Activated effector memory CD4-positive, alpha-beta T cell treated with Interleukin-2 at 50 U/mL for 16 hours (primary cell): ENCODE measurements at regions not wholly inside any gene's neighbourhood (a gene's known extent, or its start where the extent isn't known, plus 50 kb on each side); places are given as distances from the start of the nearest gene placed in this dataset.

Experiments used
- DNase-seq: peaks from one replicate; pipeline ENCODE4 v3.0.0-alpha.2; 2020

- no peak for DNase-seq
These were observed 281.7 kb upstream of the HDAC4 start for GRCh38 chr2:239682518-239682917.

DNA sequence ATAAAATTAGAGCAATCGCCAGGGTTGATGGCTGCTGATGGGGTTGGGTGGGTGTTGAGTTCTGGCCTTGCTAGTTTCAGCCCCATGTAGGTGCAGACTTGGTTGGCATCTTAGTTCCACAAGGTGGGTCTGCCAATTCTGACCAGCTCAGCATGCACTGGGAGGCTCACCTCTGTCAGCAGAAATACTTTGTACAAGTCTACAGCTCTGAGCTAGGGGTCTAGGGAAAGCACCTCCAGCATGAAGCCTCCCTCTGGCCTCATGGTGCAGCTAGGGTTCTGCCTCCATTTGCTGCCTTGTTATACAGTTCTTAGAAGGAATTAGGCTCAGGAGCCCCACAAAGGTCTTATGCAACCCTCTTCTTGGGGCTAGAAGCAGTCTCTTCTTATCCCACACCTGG lies 278.9 kb upstream of the HDAC4 start:
- DNase-seq = no peak

DNA sequence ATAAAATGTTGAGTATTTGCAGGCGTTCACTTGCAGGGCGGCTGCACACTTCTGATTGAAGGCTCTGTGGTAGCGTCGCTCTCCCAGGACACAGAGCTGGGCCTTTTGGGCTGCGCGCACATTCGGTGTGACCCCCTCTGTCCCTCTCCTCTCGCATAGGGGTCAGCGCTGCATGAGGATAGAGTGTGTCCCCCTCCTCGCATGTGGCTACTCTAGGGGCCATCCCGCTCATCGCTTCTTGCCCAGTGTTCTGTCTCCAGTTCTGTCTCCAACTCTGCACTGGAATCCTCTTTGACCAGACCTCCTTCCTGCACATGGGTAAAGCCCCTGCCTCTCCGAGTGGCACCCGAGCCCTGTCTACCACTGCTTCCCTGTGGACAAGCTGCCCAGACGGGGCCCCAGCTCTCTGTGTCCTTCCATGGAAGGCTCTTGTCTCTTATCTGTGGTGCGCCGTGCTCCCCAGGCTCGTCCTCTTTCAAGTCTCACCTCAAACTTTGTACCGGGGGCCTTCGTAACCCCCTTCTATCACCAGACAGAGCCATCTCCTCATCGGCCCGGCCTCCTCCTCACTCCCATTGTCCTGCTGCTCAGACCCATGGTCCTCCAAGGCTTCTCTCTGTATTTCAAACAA lies 278.0 kb upstream of the HDAC4 start:
- DNase-seq = no peak

- no peak for DNase-seq
These were observed 277.3 kb upstream of the HDAC4 start for GRCh38 chr2:239678186-239678490.

DNA sequence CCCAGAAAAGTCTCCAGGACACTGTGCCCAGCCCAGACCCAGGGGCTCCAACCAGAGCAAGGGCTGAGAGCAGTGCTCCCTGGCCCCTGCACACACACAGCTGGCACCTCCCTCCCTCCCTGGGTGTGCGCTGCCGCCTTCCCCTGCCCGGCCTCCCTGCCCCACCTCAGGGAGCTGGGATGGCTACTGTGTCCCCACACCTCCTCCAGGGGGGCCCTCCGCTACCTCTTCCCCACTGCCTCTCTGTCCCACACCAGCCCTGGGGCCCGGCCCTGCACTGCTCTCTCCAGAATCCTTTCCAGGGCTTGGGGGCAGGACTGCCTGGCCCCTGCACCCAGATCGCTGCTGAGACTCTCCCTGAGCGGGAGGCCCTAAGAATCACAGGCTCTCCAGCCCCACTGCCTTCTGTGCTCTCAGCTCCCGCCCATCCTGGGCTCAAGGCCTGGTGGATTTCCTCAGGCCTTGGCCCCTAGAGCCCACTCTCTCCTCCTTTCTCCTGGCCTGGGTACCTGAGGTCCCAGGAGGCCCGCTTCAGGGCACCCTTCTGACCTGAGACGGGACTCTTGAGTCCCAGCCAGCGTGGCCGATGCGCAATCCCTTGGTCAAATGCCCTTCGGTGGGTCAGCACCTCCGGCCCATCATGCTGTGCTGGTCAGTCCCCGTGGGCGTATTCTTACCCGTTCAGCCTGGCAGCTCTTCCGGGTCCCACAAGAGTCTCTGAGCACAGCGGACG lies 276.8 kb upstream of the HDAC4 start:
- no peak for DNase-seq

GRCh38 chr2:239676716-239677452 lies 276.1 kb upstream of the HDAC4 start:
- no peak for DNase-seq

DNA sequence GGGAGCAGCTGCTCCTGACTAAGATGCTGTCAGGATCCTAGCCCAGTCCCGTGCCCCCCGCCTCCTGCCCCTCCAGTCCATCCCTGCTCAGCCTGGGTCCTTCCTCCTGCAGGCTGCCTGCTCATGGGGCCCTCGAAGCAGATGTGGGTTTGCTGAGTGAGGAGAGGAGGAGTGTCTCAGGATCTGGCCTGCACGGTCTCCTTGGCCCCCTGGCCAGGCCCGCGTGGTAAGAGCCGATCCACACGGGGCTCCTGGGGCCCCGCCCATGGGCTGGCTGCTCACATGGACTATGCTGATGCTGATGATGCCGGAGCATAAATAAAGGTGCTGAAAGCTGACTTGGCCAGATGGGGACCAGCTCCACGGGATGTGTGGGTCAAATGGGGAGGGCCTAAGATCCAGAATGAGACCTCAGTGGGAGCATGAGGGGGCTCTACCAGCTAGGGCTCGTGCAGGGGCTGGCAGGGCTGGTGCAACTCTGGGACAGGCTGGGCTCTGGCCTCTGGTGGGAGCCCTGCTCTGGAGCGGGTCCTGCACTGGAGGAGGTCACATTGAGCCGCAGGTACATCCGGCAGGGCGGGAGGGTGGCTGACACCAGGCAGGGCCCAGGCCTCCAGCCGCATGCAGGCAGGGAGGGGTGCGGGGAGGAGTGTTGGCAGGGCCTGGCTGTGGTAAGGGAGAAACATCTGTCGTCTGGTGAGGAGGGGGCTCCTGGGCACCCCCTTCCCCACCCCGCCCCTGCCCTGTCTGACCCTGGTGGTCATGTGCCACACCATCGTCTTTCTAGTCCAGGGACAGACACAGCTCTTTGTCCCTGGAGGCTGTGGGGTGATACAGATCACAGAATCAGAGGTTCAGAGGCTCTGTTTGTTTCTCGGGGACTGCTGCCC lies 275.3 kb upstream of the HDAC4 start:
- no peak for DNase-seq

GRCh38 chr2:239674981-239675825 lies 274.4 kb upstream of the HDAC4 start:
- no peak for DNase-seq

DNA sequence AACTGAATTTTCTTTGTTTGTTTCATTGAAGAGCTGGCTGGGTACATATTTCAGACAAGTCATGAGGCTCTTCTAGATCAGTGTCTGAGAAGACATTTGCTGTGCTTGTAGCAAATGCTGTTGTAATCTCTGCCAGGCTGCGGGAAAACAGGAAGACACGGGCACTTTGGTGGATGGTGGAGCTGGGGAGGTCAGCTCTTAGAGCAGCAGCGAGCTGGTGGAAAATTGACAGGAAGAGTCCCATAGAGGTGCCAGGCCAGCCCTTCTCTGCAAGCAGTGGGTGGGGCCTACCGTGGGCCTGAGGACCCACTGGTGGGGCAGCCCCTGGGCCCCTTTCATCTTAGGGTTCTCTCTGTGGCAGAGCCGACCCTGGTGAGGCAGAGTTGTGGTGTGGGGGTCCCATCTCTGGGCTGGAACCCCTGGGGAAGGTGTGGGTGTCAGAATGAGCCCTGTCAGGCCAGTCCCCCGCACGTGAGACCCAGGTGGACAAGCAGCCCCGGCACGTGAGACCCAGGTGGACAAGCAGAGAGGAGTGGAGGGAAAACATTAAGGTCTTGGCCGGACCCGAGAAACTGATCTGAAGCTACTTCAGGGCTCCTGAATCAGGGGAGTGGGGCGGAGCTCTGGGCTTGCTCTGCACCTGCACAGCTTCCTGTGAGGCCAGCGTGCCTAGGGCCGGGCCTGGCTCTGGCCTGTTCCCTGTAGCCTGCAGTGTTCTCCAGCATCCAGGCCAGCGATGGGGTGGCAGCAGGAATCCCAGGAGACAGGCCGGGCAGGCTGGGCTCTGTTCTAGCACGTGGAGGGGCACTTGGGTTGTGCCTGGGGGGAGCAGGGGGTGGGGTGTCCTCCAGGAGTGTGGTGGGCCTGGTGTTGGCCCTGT lies 273.5 kb upstream of the HDAC4 start:
- DNase-seq = no peak

- no peak for DNase-seq
These were observed 272.8 kb upstream of the HDAC4 start for GRCh38 chr2:239673641-239674040.

- no peak for DNase-seq
These were observed 271.4 kb upstream of the HDAC4 start for GRCh38 chr2:239671916-239672849.

GRCh38 chr2:239671471-239671870 lies 270.7 kb upstream of the HDAC4 start:
- DNase-seq = no peak

DNA sequence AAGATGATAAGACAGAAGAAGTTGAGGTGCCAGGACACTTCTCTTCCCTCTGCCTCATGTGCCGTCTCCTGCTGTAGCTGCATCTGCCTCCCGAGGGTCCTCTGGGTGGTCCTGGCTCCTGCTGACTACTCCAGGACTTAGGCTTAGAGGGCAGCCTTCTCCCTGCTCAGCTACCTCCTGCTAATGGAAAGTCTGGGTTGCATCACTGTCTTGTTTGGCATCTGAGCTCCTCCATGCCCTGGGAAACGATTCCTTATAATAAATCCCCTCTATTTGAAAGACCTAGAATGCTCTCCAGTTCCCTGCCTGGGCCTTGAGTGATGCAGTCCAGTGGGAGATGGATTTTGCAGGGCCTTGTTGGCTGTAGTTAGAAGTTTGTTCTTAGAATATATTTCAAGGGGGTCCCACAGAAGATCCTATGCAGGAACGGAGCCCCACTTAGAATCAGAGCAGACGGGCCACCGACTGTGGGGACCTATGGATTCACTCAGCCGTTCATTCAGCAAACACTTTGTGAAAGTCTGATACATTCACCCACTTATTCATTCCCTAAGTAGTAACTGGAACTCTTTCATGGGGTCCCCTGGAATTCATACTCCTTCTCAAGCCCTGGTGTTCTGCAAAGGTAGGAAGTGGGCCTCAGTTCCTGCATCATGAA lies 269.8 kb upstream of the HDAC4 start:
- no peak for DNase-seq

DNA sequence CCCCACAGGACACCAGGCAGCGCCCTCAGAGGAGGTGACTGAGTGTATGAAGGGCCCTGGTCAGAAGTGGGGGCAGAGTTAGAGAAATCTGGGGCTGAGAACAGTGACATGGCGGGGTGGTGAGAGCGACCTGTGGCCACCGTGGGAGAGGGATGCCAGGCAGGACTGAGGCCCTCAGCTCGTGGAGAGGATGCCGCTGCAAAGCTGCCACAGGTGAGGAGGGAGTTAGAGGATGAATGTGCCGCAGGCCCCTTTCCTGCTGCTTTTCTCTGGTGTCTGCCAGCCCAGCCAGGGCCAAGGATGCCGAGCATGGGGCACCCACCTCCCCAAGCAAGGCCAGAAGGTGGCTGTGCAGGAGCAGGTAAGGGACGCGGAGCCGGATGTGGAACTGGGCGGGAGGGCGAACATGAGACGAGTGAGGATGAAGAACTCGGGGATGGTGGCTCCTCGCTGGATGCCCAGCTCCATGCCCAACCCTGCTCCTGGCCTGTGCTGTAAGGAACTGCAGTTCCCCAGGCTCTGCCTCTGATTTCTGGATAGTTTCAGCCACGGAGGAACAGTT lies 269.2 kb upstream of the HDAC4 start:
- DNase-seq = no peak

DNA sequence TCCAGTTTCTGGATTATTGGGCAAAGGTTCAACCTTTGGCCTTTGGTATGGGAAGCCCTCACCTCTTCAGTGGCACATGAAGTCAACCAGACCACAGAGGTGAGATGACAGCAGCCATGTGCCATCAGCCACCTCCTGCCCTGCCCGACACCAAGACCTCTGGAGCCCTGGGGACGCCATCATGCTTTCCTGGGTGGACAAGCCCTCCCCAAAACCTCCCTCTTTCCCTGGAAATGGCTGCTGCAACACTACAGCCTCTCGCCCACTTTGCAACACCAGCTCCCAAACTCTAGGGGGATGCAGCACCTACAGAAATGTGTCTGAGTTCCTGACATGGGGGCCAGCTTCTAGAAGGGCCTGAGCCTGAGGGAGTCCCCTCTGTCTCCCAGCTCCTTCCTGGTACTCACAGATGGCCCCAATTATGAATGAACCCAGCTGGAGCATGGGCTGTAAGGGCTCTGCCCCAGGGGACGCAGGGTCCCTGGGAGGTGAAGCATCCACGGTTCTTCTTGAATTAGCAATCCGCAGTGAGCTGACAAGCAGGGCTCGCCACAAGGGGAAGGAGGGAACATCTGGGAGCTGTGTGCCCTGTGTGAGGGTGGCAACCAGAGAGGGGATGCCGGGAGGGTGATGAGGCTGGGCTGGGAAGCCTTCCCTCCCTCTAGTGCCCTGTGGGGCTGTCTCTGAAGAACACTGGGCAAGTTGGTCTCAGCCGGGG lies 268.5 kb upstream of the HDAC4 start:
- DNase-seq = no peak

- DNase-seq = no peak
These were observed 267.8 kb upstream of the HDAC4 start for GRCh38 chr2:239668651-239669050.

- DNase-seq = no peak
These were observed 267.2 kb upstream of the HDAC4 start for GRCh38 chr2:239668042-239668441.

- DNase-seq = no peak
These were observed 266.7 kb upstream of the HDAC4 start for GRCh38 chr2:239667431-239667985.
